Lower lobe of right lung (tissue), 2 donors: ENCODE measurements at regions not wholly inside any gene's neighbourhood (a gene's known extent, or its start where the extent isn't known, plus 50 kb on each side); places are given as distances from the start of the nearest gene placed in this dataset.

Experiments
- ATAC-seq, 2 donors: fragments of 200-7000 bp; cut with Tn5 transposase; one replicate each; pipeline ENCODE4 v1.9.1; 2020 to 2022; ENCODE audit warnings: mild to moderate bottlenecking in 2 of 2, moderate library complexity in 2 of 2
- DNase-seq: peaks from one replicate; pipeline ENCODE4 v3.0.0-alpha.2; 2020
- H3K27ac ChIP-seq: fragments of 200-600 bp; one replicate; pipeline ENCODE4 v1.8.0; 2022
- H3K27me3 ChIP-seq: fragments of 200-600 bp; one replicate; pipeline ENCODE4 v1.8.0; 2022; ENCODE audit warnings: low read depth
- H3K36me3 ChIP-seq: fragments of 200-600 bp; one replicate; pipeline ENCODE4 v1.8.0; 2022; ENCODE audit warnings: mild to moderate bottlenecking
- H3K4me1 ChIP-seq: fragments of 200-600 bp; one replicate; pipeline ENCODE4 v1.8.0; 2022
- H3K4me3 ChIP-seq: fragments of 200-600 bp; one replicate; pipeline ENCODE4 v1.8.0; 2022; ENCODE audit warnings: mild to moderate bottlenecking
- H3K9me3 ChIP-seq: fragments of 200-600 bp; one replicate; pipeline ENCODE4 v1.8.0; 2022
- intact Hi-C: fragments of 100-400 bp; cut with DNase I; formaldehyde crosslinking; loops from one replicate; pipeline ENCODE4 v1.11.0; 2022
- TF ChIP-seq, protein P1 (sequence below): fragments of 200-600 bp; IDR thresholded peaks from one replicate; pipeline ENCODE4 v1.8.0; 2022; ENCODE audit warnings: antibody characterized with exemption, mild to moderate bottlenecking
- donor health status: DM: no; HTN: yes; CAD: no; lungs with severe emphysema.

DNA sequence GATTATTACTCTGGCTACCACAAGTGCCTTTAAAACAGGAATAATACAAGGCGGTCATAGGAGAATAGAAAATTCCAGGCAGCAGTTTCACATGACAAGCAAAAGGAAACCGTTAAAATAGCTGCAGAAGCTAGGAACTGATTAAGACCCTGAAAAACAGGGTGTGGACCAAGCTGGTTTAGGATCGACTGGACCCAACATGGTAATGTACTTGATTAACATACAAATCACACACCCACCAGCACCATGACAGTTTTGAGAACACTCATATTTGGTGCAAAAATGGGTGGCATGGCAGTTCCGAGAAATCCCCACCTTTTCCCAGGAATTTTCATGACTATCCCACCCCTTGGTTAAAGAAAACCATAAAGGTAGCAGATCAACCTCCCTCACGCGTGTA lies 51.9 kb upstream of the TMEM163 start:
- TF ChIP-seq, protein P1, sequence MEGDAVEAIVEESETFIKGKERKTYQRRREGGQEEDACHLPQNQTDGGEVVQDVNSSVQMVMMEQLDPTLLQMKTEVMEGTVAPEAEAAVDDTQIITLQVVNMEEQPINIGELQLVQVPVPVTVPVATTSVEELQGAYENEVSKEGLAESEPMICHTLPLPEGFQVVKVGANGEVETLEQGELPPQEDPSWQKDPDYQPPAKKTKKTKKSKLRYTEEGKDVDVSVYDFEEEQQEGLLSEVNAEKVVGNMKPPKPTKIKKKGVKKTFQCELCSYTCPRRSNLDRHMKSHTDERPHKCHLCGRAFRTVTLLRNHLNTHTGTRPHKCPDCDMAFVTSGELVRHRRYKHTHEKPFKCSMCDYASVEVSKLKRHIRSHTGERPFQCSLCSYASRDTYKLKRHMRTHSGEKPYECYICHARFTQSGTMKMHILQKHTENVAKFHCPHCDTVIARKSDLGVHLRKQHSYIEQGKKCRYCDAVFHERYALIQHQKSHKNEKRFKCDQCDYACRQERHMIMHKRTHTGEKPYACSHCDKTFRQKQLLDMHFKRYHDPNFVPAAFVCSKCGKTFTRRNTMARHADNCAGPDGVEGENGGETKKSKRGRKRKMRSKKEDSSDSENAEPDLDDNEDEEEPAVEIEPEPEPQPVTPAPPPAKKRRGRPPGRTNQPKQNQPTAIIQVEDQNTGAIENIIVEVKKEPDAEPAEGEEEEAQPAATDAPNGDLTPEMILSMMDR: no peak
- DNase-seq: no peak
- Histone ChIP-seq H3K27ac (no peak overlapping the region), H3K4me1 (no peaks in the 10 kb centered on the region), H3K36me3 (no peaks in the 10 kb centered on the region), H3K9me3 (no peaks in the 10 kb centered on the region), H3K4me3 (no peak overlapping the region), H3K27me3 (no peaks in the 10 kb centered on the region)
- intact Hi-C loops: no loop called here
- no peak for ATAC-seq

GRCh38 chr2:134771313-134771801 lies 52.6 kb upstream of the TMEM163 start:
- Histone ChIP-seq H3K36me3 (no peaks in the 10 kb centered on the region), H3K4me3 (no peak overlapping the region), H3K4me1 (no peaks in the 10 kb centered on the region), H3K27me3 (no peaks in the 10 kb centered on the region), H3K27ac (no peak overlapping the region), H3K9me3 (no peaks in the 10 kb centered on the region)
- TF ChIP-seq, protein P1: no peak
- intact Hi-C loops: no loop called here
- DNase-seq (no peak), ATAC-seq (no peak)

DNA sequence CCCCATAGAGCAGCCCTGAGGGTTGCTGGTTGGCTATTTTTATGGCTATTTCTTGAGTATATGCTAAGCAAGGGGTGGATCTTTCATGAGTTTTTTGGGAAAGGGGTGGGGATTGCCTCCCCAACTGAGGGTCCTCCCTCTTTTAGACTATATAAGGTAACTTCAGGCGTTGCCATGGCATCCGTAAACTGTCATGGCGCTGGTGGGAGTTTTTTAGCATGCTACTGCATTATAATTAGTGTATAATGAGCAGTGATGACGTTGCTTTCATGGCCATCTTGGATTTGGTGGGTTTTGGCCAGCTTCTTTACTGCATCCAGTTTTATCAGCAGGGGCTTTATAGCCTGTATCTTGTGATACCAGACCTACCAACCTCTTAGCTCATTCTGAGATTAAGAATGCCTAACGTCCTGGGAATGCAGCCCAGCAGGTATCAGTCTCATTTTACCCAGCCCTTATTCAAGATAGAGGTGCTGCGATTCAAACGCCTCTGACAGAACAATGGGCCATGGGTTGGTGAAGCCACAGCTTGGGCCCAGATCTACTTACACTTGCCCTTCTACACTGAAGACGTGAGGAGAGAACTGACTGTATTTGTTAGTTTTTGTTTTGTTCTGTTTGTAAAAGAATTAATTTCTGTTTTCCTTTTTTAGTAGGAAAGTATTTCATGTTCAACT lies 53.8 kb upstream of the TMEM163 start:
- H3K4me1 ChIP-seq: no peaks in the 10 kb centered on the region
- TF ChIP-seq, protein P1: no peak
- ATAC-seq (no peak), DNase-seq (no peak)
- no peak overlapping the region for H3K4me3 ChIP-seq
- intact Hi-C loops: no loop called here
- no peaks in the 10 kb centered on the region for H3K27me3 ChIP-seq
- H3K27ac ChIP-seq: no peak overlapping the region
- no peaks in the 10 kb centered on the region for H3K9me3 ChIP-seq
- no peaks in the 10 kb centered on the region for H3K36me3 ChIP-seq

DNA sequence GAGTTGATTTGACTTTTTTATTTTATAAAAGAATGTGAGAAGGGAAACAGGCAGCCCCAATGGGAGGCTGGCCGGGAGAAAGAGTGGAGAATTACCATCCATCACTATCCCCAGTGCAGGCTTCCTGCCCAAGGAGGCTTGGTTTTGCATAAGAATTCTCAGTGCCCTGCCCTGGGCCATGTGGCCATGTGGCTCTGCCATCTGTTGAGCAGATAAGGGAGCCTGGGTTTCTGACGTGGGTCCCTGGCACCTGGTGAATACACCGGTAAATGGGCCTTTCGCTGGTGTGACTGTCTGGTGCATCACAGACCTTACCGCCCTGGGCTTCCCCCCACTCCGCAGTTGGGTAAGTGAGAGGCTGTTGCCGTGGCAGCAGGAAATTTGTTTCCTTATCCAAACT lies 54.5 kb upstream of the TMEM163 start:
- H3K27me3 ChIP-seq: no peaks in the 10 kb centered on the region
- no peaks in the 10 kb centered on the region for H3K4me1 ChIP-seq
- TF ChIP-seq, protein P1: no peak
- no peak for DNase-seq
- no peak overlapping the region for H3K4me3 ChIP-seq
- peak; percentile 21 to 29 for ATAC-seq
- no peaks in the 10 kb centered on the region for H3K36me3 ChIP-seq
- H3K27ac ChIP-seq: no peak overlapping the region
- intact Hi-C loops: no loop called here
- no peaks in the 10 kb centered on the region for H3K9me3 ChIP-seq

DNA sequence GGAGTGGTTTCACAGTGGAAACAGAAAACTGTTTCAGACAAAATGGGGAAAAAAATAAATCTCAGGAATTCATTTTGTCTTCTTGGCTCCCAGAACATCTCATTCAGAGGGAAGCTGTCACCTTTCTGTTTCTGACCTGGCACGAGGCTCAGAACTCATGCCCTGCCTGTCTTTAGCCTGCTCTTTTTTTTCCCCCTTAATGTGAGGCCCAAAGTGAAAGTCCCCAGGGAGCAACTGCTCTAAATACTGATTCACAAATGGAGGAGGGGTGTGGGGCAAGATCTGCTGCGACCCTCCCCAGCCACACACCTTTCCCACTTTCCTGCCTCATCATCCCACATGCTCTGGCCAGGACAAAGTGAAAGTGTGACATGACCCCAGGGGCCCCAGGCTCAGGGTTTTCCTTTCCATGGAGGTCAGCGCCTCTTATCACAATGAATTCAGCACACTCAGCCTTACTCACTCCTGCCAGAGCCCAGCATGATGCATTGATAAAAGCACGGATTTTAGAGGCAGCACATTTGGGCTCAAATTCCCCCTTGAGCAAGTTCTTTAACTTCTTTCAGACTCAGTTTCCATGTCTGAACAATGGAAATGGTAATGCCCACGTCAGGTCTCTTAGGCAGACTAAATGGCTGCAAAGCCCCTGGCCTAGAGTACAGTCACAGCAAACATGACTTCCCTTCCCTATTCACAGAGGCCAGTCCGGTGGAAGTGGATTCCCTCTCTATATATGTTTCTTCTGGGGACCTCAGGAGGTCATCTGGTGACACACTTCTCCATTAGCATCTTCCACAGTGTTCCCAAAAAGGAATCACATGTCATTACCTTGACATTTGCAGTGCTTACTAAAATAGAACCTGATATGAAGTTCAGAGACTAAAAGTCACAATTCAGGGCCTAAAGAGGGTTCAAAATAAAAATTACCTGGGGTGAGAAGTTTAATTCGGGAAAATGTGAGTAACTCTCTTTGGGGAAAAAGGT lies 55.3 kb upstream of the TMEM163 start:
- no peaks in the 10 kb centered on the region for H3K4me1 ChIP-seq
- no peak overlapping the region for H3K27ac ChIP-seq
- DNase-seq (no peak), ATAC-seq (no peak)
- no peaks in the 10 kb centered on the region for H3K27me3 ChIP-seq
- intact Hi-C loops: no loop called here
- no peaks in the 10 kb centered on the region for H3K36me3 ChIP-seq
- H3K9me3 ChIP-seq: no peaks in the 10 kb centered on the region
- TF ChIP-seq, protein P1: no peak
- H3K4me3 ChIP-seq: no peak overlapping the region
